GM18507 (cell line): ENCODE measurements at regions not wholly inside any gene's neighbourhood (a gene's known extent, or its start where the extent isn't known, plus 50 kb on each side); places are given as distances from the start of the nearest gene placed in this dataset.
"Not testable (repeated sequence)": the region's sequence is repeated elsewhere in the genome, so short reads cannot be mapped to it uniquely, and the experiment has no call there.

Experiments used
- DNase-seq: peaks from one replicate; pipeline ENCODE4 v3.0.0; 2011; ENCODE audit warnings: low read depth; ENCODE audit not compliant: insufficient read length; ENCODE audit errors: extremely low spot score
- FAIRE-seq: peaks from 2 replicates; lab custom pipeline; 2011; peaks lifted over from hg19 to GRCh38; lab: Jason Lieb, UNC

DNA sequence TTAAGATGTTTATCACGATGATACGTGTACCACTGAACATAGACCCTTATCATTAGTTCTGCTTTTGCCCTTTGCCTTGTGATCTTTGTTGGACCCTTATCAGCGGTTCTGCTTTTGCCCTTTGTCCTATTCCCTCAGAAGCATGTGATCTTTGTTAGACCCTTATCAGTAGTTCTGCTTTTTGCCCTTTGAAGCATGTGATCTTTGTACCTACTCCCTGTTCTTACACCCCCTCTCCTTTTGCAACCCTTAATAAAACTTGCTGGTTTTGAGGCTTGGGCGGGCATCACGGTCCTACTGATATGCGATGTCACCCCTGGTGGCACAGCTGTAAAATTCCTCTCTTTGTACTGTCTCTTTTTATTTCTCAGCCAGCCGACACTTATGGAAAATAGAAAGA lies 117.0 kb downstream of the SDHAF3 start:
- not testable (repeated sequence) for DNase-seq, FAIRE-seq

GRCh38 chr7:97246317-97246716 lies 128.8 kb downstream of the SDHAF3 start:
- DNase-seq (no peak), FAIRE-seq (no peak)

- not testable (repeated sequence) for DNase-seq
Observed at GRCh38 chr7:97258187-97258586, 140.7 kb downstream of the SDHAF3 start.

GRCh38 chr7:97269741-97270140 lies 152.2 kb downstream of the SDHAF3 start:
- FAIRE-seq (no peak), DNase-seq (no peak)

More at GRCh38 chr7:97258187-97258586, 140.7 kb downstream of the SDHAF3 start:
- FAIRE-seq: not testable (repeated sequence)

DNA sequence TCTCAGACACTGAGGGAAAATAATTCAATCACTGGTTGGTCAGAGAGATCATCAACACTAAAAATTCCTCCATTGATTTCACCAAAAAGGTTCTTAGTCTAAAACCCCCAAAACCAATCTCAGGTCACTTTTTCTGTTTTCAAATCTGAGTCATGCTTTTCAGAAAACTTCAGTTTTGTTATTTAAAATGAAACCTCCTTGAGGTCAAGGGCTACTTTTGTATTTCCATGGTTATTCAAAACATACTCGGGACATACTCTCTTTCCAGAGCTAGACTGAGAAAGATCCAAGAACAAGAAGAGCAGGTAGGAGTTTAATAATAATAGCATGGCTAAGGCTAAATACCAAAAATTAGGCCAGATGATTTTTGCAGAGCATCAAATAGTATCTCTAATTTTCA lies 152.8 kb downstream of the SDHAF3 start:
- no peak for FAIRE-seq
- no peak for DNase-seq

DNA sequence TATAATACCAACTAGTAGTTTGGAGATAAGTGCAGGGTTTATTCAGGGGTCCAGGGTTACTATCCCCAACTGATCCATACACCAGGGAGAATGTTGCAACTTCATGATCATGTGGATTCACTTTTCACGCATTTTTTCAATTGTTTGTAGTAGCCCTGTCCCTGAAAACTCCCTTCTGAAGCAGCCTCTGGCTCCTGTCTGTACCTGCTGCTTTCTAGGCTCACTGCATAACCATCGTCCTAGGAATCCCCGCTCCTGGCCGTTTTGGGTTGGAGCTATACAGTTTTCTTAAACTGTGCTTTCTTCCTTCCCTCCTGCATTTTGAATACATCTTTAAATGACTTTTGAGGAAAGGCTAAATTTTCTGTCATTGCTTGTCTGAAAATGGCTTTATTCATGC lies 154.1 kb downstream of the SDHAF3 start:
- DNase-seq (no peak), FAIRE-seq (no peak)

- DNase-seq (peak; percentile 0), FAIRE-seq (peak; percentile 69)
Observed at GRCh38 chr7:97272237-97272975, 154.9 kb downstream of the SDHAF3 start.

- FAIRE-seq: no peak
- no peak for DNase-seq
Observed at GRCh38 chr7:97275475-97275874, 158.0 kb downstream of the SDHAF3 start.

DNA sequence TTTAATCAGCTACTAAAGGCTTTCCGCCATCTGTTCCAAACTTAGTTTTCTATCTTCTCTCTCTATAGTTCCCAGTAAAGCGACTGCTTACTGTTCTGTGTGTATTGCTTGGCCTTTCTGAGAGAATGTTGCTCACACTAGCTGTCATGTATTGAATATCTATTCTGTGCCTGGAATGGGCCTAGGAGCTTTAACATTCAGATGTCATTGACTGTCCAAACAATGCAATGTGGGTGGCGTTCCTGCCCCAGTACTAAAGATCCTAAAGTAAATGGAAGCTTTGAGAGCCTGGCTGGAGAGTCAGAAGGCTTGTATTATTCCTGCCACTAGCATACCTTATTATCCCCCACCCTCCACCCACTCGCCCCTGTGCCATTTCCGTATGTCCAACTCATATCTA lies 163.5 kb downstream of the SDHAF3 start:
- FAIRE-seq: no peak
- DNase-seq: no peak

DNA sequence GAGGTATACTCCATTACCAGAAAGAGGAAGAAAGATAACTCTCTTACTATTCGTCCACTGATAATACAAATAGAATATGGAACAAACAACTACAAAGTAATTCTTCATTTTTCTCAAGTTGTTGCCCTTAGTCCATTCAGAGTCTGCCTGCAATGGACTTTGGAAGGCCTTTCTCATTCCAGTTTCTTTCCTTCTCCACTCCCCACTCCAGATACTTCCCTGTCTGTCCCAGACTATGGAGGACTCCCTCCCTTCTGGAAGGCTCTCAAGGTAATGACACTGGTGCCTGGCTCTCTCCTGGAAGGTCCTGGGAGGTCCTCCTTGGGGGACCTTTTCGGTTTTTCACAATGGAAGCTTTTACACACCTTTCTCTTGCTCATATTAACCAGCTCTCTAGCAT lies 167.8 kb downstream of the SDHAF3 start:
- FAIRE-seq: no peak

GRCh38 chr7:97293031-97293430 lies 175.5 kb downstream of the SDHAF3 start:
- no peak for DNase-seq
- no peak for FAIRE-seq

More for the DNA sequence above, 167.8 kb downstream of the SDHAF3 start:
- no peak for DNase-seq

- DNase-seq: no peak
- no peak for FAIRE-seq
Observed at GRCh38 chr7:97298561-97298960, 181.1 kb downstream of the SDHAF3 start.

- FAIRE-seq (no peak), DNase-seq (no peak)
Observed at GRCh38 chr7:97305589-97305988, 188.1 kb downstream of the SDHAF3 start.

GRCh38 chr7:97307521-97308108 lies 190.1 kb downstream of the SDHAF3 start:
- FAIRE-seq: no peak
- DNase-seq: no peak

GRCh38 chr7:97313900-97314299 lies 196.4 kb downstream of the SDHAF3 start:
- FAIRE-seq (no peak), DNase-seq (no peak)

DNA sequence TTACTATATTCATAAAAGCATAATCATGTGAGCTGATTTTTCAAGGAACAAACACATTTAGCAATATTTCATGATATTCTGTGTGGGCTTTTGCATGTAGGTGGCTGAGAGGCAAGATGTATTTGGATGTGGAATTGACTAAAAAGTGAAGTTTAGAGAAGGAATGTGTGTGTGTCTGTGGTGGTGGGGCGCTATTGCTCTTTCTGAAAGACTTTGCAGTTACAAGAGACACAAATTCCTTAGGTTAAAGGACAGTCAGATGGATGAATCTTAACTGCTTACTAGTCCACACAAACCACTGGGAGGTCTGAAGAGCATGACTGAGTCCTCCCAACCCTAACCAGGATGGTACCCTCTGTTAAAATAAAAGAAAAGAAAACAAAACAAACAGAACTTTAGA lies 200.1 kb downstream of the SDHAF3 start:
- no peak for DNase-seq
- FAIRE-seq: no peak

GRCh38 chr7:97329871-97330270 lies 212.4 kb downstream of the SDHAF3 start:
- DNase-seq, FAIRE-seq: not testable (repeated sequence)

DNA sequence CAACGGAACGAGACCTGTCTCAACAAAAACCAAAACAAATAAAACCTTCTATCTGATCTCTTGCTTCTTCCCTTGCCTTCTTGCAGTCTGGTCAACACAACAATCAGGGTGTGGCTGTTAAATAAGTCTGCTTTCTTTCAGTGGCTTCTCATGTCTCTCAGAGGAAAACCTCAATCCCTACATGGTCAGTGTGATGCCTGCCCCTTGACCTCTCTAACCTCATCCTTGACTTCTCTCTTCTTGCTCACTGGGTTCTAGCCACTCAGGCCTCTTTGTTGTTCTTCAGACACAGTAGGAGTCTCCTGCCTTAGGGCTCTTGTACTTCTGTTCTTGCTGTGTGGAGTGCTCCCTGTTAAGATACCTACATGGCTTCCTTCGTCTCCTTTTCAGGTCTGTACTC lies 220.4 kb downstream of the SDHAF3 start:
- DNase-seq: no peak
- FAIRE-seq: no peak

GRCh38 chr7:97342512-97342911 lies 225.0 kb downstream of the SDHAF3 start:
- FAIRE-seq (no peak), DNase-seq (no peak)

DNA sequence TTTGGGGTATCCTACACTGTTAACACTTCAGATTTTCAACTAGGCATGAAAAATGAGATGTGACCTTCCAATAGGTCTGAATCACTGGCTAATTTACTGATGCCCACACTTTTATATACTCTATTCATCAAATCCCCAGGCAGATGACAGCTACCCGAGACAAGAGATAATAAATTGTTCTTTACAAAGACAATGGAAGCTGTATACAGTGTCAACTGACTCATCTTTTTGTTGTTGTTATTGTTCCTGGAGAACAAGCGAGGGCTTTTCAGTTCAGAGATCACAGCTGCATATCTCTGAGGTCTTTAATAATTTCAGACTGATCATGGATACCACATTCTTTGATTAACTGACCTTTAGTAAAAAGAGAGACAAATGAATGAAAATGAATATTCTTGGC lies 228.9 kb downstream of the SDHAF3 start:
- DNase-seq (no peak), FAIRE-seq (no peak)

GRCh38 chr7:97351488-97351887 lies 234.0 kb downstream of the SDHAF3 start:
- DNase-seq (no peak), FAIRE-seq (no peak)
